ENCODE measurements at regions not wholly inside any gene's neighbourhood (a gene's known extent, or its start where the extent isn't known, plus 50 kb on each side); places are given as distances from the start of the nearest gene placed in this dataset.

- no peak for TF ChIP-seq POLR2A (IDR thresholded peaks at IDR 0.05)
- TF ChIP-seq, protein P1, sequence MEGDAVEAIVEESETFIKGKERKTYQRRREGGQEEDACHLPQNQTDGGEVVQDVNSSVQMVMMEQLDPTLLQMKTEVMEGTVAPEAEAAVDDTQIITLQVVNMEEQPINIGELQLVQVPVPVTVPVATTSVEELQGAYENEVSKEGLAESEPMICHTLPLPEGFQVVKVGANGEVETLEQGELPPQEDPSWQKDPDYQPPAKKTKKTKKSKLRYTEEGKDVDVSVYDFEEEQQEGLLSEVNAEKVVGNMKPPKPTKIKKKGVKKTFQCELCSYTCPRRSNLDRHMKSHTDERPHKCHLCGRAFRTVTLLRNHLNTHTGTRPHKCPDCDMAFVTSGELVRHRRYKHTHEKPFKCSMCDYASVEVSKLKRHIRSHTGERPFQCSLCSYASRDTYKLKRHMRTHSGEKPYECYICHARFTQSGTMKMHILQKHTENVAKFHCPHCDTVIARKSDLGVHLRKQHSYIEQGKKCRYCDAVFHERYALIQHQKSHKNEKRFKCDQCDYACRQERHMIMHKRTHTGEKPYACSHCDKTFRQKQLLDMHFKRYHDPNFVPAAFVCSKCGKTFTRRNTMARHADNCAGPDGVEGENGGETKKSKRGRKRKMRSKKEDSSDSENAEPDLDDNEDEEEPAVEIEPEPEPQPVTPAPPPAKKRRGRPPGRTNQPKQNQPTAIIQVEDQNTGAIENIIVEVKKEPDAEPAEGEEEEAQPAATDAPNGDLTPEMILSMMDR (IDR thresholded peaks at IDR 0.05), result no peak
- Histone ChIP-seq H3K27ac (no peak overlapping the region), H3K4me3 (no peak overlapping the region), H3K9me3 (no peaks in the 10 kb centered on the region), H3K36me3 (replicated peaks in 1 of 2; ENCODE audit: insufficient read depth in 1 of 2, low read depth in 2 of 2) (no peaks in the 10 kb centered on the region), H3K4me1 (no peaks in the 10 kb centered on the region), H3K27me3 (no peaks in the 10 kb centered on the region)
- WGBS, 2 donors, result 43 to 59% methylated on average over 2 of the region's 2 CpGs
- DNase-seq (no peak), ATAC-seq (no peak)
- intact Hi-C loops (cut with DNase I), result no loop called here
Measured at GRCh38 chr2:57674025-57674424, 372.6 kb upstream of the VRK2 start.

DNA sequence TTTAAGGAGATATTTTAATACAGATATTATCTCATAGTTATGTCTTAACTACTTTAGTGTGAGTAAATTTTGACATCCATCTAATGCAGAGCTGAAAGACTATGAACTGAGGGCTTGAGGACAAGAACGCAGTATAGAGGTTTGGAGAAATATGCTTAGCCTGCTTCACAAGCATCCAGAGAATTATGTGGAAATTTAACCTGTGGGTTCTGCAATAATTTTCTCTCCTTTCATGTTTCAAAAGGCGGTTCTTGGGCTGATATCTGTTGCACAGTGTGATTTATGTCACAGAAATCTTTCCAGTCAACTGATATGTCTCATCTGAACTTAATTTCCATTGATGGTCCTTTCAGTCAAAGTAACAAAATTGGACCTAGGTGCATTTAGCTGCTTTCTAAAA is 371.9 kb upstream of the VRK2 start:
- Histone ChIP-seq H3K9me3 (no peaks in the 10 kb centered on the region), H3K36me3 (replicated peaks in 1 of 2; ENCODE audit: insufficient read depth in 1 of 2, low read depth in 2 of 2) (no peaks in the 10 kb centered on the region), H3K4me1 (no peaks in the 10 kb centered on the region), H3K4me3 (no peak overlapping the region), H3K27me3 (no peaks in the 10 kb centered on the region), H3K27ac (no peak overlapping the region)
- no peak for DNase-seq
- no peak for TF ChIP-seq POLR2A (IDR thresholded peaks at IDR 0.05)
- TF ChIP-seq, protein P1 (IDR thresholded peaks at IDR 0.05), result no peak
- WGBS, 2 donors, result 58 to 79% methylated on average over 2 of the region's 2 CpGs
- no peak for ATAC-seq
- intact Hi-C loops (cut with DNase I), result no loop called here

- Histone ChIP-seq H3K27ac (no peak overlapping the region), H3K4me1 (no peaks in the 10 kb centered on the region), H3K4me3 (no peak overlapping the region), H3K27me3 (no peaks in the 10 kb centered on the region), H3K36me3 (replicated peaks in 1 of 2; ENCODE audit: insufficient read depth in 1 of 2, low read depth in 2 of 2) (no peaks in the 10 kb centered on the region), H3K9me3 (no peaks in the 10 kb centered on the region)
- intact Hi-C loops (cut with DNase I), result no loop called here
- ATAC-seq (no peak), DNase-seq (no peak)
- TF ChIP-seq, protein P1 (IDR thresholded peaks at IDR 0.05), result no peak
Measured at GRCh38 chr2:57677296-57677695, 369.3 kb upstream of the VRK2 start.

GRCh38 chr2:57681650-57682049 is 365.0 kb upstream of the VRK2 start:
- TF ChIP-seq POLR2A (IDR thresholded peaks at IDR 0.05), result no peak
- TF ChIP-seq, protein P1 (IDR thresholded peaks at IDR 0.05), result no peak
- Histone ChIP-seq H3K9me3 (no peaks in the 10 kb centered on the region), H3K4me1 (no peaks in the 10 kb centered on the region), H3K27me3 (no peaks in the 10 kb centered on the region), H3K4me3 (no peak overlapping the region), H3K27ac (no peak overlapping the region), H3K36me3 (replicated peaks in 1 of 2; ENCODE audit: insufficient read depth in 1 of 2, low read depth in 2 of 2) (no peaks in the 10 kb centered on the region)
- ATAC-seq, result no peak
- DNase-seq, result no peak
- intact Hi-C loops (cut with DNase I), result no loop called here
- 87 to 91% methylated on average over 1 of the region's 1 CpG for WGBS, 2 donors

GRCh38 chr2:57685032-57685431 is 361.6 kb upstream of the VRK2 start:
- no peak overlapping the region for H3K4me3 ChIP-seq
- intact Hi-C loops (cut with DNase I), result no loop called here

More at GRCh38 chr2:57685032-57685431, 361.6 kb upstream of the VRK2 start:
- TF ChIP-seq, protein P1 (IDR thresholded peaks at IDR 0.05), result no peak
- no peak for TF ChIP-seq POLR2A (IDR thresholded peaks at IDR 0.05)
- peaks cover 0 to 1% (median 0%) of the 10 kb centered on the region in 3 donors for H3K9me3 ChIP-seq
- no peaks in the 10 kb centered on the region for H3K27me3 ChIP-seq
- no peak overlapping the region for H3K27ac ChIP-seq
- DNase-seq (no peak), ATAC-seq (no peak)
- H3K36me3 ChIP-seq (replicated peaks in 1 of 2; ENCODE audit: insufficient read depth in 1 of 2, low read depth in 2 of 2), result no peaks in the 10 kb centered on the region
- 86 to 100% methylated on average over 2 of the region's 2 CpGs for WGBS, 2 donors
- H3K4me1 ChIP-seq, result no peaks in the 10 kb centered on the region
